AG08396 (cell line): ENCODE measurements at regions not wholly inside any gene's neighbourhood (a gene's known extent, or its start where the extent isn't known, plus 50 kb on each side); places are given as distances from the start of the nearest gene placed in this dataset.

Experiments
- DNase-seq: peaks from one replicate; pipeline ENCODE4 v3.0.0; 2012; ENCODE audit warnings: low spot score, mixed read lengths

GRCh38 chr5:13477118-13477737, 467.3 kb downstream of the DNAH5 start:
- DNase-seq, result no peak

DNA sequence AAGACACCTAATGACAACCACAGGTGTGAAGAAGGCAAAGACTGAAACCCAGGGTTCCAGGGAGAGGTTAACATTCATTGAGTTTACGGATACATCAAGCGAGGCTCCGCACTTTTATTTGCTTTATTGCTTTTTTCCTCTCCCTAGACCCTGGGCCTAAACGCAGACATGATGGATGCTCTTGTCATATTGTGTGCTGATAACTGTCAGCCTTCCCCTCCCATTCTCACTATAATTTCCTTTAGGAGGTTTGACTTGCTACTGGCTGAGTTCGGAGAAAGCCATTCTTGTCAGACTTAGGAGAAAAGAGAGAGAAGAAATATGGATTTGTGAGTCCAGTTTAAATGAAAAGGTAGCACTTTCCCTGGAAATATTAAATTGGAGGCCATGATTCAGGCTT, 471.6 kb downstream of the DNAH5 start:
- DNase-seq, result no peak

DNA sequence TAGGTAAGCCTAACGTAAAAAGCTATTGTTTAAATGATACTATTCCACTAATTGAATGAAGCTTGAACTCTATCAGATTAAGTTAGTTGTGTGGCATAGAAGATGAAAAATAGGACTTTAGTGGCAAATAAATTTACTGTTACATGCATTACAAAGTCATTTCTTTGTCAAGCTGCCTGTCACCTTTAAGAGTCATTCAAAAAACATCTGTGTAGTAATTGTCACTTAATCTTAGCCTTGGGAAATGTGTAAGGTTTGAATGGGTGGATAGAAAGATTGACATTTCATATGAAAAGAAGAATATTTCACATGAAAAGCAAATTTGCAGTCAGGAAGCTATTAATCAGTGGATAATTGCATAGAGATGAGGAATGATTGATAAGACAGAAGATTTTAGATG, 473.5 kb downstream of the DNAH5 start:
- no peak for DNase-seq

DNA sequence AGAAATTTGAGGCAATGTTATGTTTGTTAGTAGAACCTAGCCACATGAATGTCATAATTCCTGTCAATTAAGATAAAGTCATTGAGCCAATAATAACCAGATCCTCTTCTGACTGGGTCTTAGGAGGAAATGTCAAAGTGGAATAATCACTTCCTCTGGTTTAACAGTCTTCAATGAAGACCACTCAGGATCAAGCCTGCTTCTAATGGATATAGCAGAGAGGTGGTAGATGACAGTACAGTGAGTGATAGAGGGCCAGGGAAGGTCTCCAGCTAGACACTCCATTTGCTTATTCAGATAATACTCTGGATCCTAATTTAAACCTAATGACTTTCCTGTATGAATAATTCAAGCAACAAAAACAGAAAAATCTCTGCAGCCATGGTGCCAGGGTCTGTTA, 474.2 kb downstream of the DNAH5 start:
- DNase-seq, result no peak

- no peak for DNase-seq
Measured at GRCh38 chr5:13464532-13465193, 479.8 kb downstream of the DNAH5 start.

DNA sequence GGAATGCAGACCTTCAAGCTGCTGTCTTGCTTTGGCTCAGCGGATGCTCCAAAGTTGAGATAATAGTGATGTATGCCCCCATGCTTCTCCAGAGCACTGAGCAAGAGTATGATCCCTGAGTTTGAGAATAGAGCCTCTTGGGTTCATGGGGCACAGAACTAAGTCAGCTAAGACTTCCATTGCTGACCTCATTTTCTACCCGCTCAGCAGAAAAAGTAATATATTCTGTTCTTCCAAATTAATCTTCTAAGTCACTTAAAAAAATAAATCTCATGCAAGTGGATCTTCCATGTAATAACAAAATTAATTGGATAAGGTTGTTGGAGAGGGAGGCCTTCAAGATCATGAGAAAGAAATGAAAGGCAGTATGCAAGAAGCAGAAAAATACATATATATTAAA, 483.9 kb downstream of the DNAH5 start:
- DNase-seq, result no peak

GRCh38 chr5:13454050-13454449, 490.4 kb downstream of the DNAH5 start:
- DNase-seq, result no peak

GRCh38 chr5:13448843-13449242, 495.6 kb downstream of the DNAH5 start:
- no peak for DNase-seq

GRCh38 chr5:13439430-13439829, 505.1 kb downstream of the DNAH5 start:
- DNase-seq, result no peak

DNA sequence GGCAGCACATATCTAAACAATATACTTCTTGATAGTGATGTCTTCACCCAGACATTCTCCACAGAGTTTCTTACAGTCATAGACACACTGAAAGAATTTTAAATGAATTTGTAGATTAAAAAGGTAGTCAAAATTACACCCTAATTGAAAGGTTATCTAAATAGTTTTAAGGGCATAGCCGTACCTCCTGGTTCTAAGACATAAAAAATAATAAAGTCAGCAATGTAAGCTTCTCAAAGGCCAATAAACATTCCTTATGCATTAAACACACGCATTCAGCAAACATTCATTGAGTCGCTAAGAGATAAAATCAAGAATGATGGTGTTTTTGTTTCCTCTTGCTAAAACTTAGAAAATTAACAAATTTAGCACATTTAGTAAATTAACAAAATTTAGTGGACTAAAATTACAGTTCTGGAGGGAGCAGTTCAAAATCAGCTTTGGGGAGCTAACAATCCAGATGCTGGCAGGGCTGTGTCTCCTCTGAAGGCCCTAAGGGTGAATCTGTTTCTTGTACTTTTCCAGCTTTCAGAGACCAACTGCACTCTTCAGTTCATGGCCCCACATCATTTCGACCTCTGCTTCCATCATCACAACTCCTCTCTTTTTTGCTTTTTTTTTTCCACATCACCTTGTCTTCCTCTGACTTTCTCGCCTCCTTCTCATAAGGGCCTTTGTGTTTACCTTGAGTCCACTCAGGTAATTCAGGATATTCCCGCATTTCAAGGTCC, 516.5 kb downstream of the DNAH5 start:
- no peak for DNase-seq

- DNase-seq, result no peak
Measured at GRCh38 chr5:13412040-13412595, 532.4 kb downstream of the DNAH5 start.

DNA sequence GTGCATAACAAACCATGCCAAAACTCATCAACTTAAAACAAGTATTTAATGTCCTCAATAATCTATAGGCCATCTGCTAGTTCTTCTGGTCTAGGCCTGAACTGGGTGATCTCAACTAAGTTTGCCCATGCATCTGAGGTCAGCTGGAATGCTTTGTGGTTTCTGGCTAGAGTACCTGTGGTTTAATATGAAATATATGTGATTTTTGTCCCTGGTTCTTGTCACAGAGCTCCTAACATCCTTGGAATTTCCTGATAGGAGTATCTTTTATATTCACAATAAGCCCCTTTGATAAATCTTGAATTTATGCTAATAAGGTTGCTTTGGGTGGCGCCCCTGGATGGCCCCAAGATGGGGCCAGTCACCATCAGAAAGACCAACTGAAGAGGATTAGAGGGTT, 535.9 kb downstream of the DNAH5 start:
- DNase-seq, result no peak

- no peak for DNase-seq
Measured at GRCh38 chr5:13403351-13403750, 541.1 kb downstream of the DNAH5 start.

GRCh38 chr5:13385066-13385465, 559.4 kb downstream of the DNAH5 start:
- DNase-seq, result no peak

DNA sequence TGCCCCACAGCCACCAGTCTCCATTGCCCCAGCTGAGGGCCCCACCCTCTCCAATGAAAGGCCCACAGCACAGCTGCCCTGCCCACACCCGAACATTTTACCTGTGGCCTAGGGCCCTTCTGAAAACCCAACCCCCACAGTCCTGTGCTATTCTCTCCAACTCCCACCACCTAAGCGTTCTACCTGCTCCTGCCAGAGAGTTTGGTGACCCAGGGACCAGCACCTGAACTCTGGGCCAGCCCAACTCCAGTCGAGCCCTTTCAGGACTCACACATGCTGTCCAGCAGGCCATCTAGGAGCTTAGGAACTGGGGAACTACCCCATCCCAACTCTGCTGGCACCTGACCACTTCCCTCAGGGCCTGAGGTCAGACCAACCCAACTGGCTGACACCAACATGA, 562.3 kb downstream of the DNAH5 start:
- no peak for DNase-seq

- DNase-seq, result no peak
Measured at GRCh38 chr5:13378091-13378490, 566.4 kb downstream of the DNAH5 start.

GRCh38 chr5:13359344-13359743, 585.1 kb downstream of the DNAH5 start:
- DNase-seq, result no peak

GRCh38 chr5:13358342-13358741, 586.1 kb downstream of the DNAH5 start:
- no peak for DNase-seq

GRCh38 chr5:13357929-13358328, 586.6 kb downstream of the DNAH5 start:
- no peak for DNase-seq

DNA sequence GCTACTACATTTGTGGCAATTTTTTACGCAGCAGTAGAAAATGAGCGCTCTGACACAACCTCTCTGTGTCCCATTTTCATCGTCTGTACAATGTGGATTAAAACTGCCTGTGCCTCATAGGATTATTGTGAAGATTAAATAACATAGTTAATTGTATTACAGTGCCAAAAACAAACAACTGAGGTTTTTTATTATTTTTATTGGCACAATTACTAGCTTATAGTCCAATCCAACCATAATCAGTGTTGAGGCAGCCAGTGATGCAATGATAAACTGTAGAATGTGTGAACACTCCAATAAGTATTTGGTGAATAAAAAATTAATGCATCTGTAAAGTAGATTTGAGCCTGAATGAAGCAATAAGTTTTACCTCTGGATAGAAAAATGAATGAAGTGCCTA, 588.3 kb downstream of the DNAH5 start:
- no peak for DNase-seq

DNA sequence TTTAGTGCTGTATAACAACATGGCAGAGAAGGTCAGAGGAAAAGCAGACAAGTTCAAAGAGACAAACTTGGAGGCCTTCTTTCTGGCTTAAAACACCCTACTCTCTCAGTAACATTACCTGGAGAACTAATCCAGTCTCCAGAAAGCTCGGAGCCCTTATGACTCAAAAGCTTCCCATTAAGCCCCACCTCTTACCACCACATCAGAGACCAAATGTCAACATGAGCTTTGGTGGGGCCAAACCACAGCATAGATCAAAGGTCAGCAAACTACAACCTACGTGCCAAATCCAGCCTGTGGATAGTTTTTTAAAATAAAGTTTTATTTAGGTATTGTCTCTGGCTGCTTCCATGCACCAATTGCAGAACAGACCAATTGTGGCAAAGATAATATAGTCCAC, 589.9 kb downstream of the DNAH5 start:
- no peak for DNase-seq

DNA sequence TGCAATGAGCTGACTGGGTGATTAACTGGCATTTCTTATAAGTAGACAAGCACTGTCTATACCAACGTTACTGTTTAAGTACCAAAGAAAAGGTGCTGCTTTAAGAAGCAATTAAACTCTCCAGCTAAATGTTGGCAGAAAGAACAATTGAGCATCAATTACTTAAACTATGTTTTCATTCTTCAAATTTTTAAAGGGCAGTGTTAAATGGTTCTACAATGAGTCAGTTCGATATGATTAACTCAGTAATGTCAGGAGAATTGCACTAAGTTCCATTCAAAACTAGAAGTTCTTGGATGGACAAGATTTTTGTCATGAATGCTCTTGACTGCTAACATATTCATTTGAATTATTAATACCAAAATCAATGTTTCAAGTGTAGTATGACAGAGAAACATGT, 593.7 kb downstream of the DNAH5 start:
- no peak for DNase-seq

GRCh38 chr5:13348568-13348967, 595.9 kb downstream of the DNAH5 start:
- no peak for DNase-seq
